ENCODE measurements at regions not wholly inside any gene's neighbourhood (a gene's known extent, or its start where the extent isn't known, plus 50 kb on each side); places are given as distances from the start of the nearest gene placed in this dataset.

GRCh38 chr5:4628645-4629385 is 511.3 kb upstream of the ADAMTS16 start:
- Histone ChIP-seq H3K9me1 (replicated peaks; ENCODE audit: control insufficient read depth, extremely low read depth, insufficient read depth, low read length) (no peaks in the 10 kb centered on the region), H3K9me3 (replicated peaks; ENCODE audit: control insufficient read depth, insufficient read depth, low read length) (peaks cover 8% of the 10 kb centered on the region), H3K27me3 (ENCODE audit: control insufficient read depth in 2 of 2, insufficient read depth in 2 of 2, low read length in 2 of 2) (no peaks in the 10 kb centered on the region), H3K4me1 (ENCODE audit: control insufficient read depth, extremely low read depth, insufficient read depth, low read length) (no peaks in the 10 kb centered on the region), H3K4me3 (replicated peaks in 1 of 3; ENCODE audit: insufficient read depth in 1 of 3, low read depth in 1 of 3, low read length in 3 of 3) (no peak overlapping the region), H3K4me2 (ENCODE audit: insufficient read depth, low read length) (no peak overlapping the region), H3K79me2 (ENCODE audit: control insufficient read depth, insufficient read depth, low read length) (no peaks in the 10 kb centered on the region), H2AFZ (ENCODE audit: low read depth, low read length) (no peak overlapping the region), H4K20me1 (replicated peaks; ENCODE audit: control insufficient read depth, extremely low read depth, insufficient read depth, low read length) (no peaks in the 10 kb centered on the region), H3K27ac (ENCODE audit: insufficient read depth, low read depth, low read length) (no peak overlapping the region), H3K9ac (replicated peaks; ENCODE audit: extremely low read depth, insufficient read depth, low read length) (no peak overlapping the region), H3K36me3 (ENCODE audit: control insufficient read depth in 2 of 2, extremely low read depth in 1 of 2, insufficient read depth in 2 of 2, low read length in 2 of 2) (no peaks in the 10 kb centered on the region)
- BruUV-seq (replicated peaks), result no TSS peak
- ChIA-PET POLR2A (interaction anchor here (0.6 kb wide), 1 partner anchor 1514 kb away, joined by 3 read pairs; no protein-coding TSS in a partner anchor), CTCF (no interaction called here)
- FAIRE-seq, result no peak
- DNase-seq (ENCODE audit: low read depth, low spot score), result no peak
- intact Hi-C loops (cut with micrococcal nuclease) (no loop called here), dilution Hi-C loops (cut with MboI; ENCODE audit: extremely low pct_ligation_motif_present, low sequenced_read_pairs) (no loop called here)
- TF ChIP-seq, protein P1, sequence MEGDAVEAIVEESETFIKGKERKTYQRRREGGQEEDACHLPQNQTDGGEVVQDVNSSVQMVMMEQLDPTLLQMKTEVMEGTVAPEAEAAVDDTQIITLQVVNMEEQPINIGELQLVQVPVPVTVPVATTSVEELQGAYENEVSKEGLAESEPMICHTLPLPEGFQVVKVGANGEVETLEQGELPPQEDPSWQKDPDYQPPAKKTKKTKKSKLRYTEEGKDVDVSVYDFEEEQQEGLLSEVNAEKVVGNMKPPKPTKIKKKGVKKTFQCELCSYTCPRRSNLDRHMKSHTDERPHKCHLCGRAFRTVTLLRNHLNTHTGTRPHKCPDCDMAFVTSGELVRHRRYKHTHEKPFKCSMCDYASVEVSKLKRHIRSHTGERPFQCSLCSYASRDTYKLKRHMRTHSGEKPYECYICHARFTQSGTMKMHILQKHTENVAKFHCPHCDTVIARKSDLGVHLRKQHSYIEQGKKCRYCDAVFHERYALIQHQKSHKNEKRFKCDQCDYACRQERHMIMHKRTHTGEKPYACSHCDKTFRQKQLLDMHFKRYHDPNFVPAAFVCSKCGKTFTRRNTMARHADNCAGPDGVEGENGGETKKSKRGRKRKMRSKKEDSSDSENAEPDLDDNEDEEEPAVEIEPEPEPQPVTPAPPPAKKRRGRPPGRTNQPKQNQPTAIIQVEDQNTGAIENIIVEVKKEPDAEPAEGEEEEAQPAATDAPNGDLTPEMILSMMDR (IDR thresholded peaks at IDR 0.05; ENCODE audit: extremely low read depth in 1 of 2, insufficient read depth in 1 of 2, low read depth in 1 of 2, low read length in 2 of 2), result no peak
- no peak for TF ChIP-seq EZH2 (IDR thresholded peaks at IDR 0.05; ENCODE audit: borderline replicate concordance, low read depth, low read length, severe bottlenecking)
- no peak for TF ChIP-seq JUN (IDR thresholded peaks at IDR 0.05; ENCODE audit: borderline replicate concordance, insufficient read depth, insufficient read length, low read depth)
- TF ChIP-seq, protein P2, sequence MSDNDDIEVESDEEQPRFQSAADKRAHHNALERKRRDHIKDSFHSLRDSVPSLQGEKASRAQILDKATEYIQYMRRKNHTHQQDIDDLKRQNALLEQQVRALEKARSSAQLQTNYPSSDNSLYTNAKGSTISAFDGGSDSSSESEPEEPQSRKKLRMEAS (IDR thresholded peaks at IDR 0.05; ENCODE audit: insufficient read depth, insufficient read length), result no peak
- no peak for TF ChIP-seq GATA2 (IDR thresholded peaks at IDR 0.05; ENCODE audit: insufficient read depth, insufficient read length, low read depth, low read length)
- no peak for TF ChIP-seq MYC (IDR thresholded peaks at IDR 0.05; ENCODE audit: low read depth, low read length)
- no peak for TF ChIP-seq FOS (IDR thresholded peaks at IDR 0.05; ENCODE audit: borderline replicate concordance, insufficient read depth, low read length)
- TF ChIP-seq POLR2A (IDR thresholded peaks at IDR 0.05; ENCODE audit: low read depth, low read length), result no peak
- no peak for TF ChIP-seq POLR2AphosphoS5 (IDR thresholded peaks at IDR 0.05; ENCODE audit: insufficient read depth, low read depth, low read length)
